ENCODE measurements at regions not wholly inside any gene's neighbourhood (a gene's known extent, or its start where the extent isn't known, plus 50 kb on each side); places are given as distances from the start of the nearest gene placed in this dataset.

- DNase-seq, result peak; percentile 38
Measured at GRCh38 chr9:105065098-105066088, 137.4 kb upstream of the ABCA1 start.

DNA sequence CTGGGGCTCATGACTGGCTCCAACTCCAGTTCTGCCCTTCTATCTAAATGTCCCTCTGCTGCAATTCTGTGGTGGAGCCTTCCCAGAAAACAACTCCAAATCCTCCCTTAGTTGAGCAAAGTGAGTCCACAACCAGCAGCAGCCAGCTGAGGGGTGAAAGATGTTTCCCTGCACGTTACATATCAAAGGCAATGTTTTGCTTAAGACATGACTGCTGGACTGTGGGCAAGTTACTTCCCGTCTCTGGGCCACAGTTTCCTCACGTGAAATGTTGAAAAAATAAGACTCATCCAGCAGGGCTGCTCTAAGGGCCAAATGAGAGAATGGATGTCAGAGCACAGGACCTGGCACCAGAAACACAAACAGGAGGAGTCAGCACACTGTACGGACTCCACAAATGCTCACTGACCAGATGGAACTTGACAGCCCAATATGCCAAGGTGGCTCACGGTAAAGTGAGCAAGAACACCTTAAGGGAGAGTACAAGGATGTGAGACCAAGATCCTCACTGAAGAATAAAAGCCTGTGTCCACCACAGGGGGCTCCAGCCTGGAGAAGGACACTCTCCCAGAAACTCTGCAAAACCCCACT lies 138.4 kb upstream of the ABCA1 start:
- no peak for DNase-seq

DNA sequence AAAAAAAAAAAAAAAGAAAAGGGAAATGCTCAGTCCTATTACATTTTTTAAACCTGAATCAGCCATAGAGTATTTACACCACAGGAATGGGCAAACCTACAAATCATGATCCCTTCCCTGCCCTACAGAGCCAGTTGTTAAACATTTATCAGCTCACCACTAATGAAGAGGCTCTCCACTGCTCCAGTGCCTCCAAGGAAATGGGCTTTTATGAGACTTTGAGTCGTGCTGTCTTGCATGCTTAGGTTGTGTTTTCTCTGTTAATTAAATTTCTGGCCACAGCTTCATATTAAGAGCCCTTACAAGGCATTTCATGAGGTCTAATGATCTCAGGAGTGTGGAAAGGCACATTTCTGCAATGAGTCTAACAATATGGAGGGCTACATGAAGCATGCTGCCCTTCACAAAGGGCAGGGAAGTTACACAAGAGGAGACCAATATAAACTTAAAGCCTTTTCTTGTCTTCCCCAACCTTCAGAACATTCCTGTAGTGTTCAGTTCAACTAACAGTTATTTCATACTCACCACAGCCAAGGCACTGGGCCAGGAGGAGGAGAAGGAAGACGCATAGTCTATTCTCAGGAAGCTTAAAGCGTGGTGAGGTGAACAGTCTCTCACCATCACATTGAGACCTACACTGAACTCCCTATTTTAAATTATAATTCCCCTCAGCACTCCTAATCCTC lies 140.1 kb upstream of the ABCA1 start:
- no peak for DNase-seq

DNA sequence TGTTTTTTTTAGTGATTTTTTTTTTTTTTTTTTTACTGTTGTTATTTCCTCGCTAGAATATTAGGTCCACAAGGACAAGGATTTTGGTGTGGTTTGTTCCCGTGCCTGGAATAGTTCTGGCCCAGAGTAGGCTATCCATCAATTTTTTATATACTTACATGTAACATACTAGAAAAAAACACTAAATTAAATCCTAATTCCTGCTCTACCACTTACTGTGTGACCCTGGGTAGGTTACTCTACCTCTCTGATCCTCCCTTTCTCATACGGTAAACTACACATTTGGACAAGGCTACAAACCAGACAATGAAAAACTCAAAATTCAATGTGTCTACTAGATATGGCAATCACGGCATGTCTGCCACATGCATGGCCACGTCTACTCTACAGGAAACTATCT lies 141.3 kb upstream of the ABCA1 start:
- DNase-seq, result no peak

GRCh38 chr9:105069696-105070095 lies 141.7 kb upstream of the ABCA1 start:
- no peak for DNase-seq

DNA sequence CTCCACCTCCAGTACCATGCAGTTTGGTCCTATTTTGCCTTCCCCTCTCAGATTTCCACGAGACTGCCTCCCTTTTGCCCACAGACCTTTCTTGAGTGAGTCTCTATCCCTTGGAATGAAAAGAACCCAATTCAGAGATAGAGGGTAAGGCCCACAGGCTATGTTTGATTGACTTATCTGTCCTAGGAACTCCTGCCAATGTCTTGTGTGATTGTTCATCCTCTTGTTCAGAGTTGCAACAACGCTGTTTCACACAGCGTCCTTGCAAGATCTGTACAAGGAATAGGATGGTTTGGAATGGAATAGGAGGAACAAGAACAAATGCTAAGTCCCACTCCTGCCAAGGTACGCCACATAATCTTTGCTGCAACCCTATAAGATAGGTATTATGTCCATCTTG lies 142.2 kb upstream of the ABCA1 start:
- DNase-seq, result no peak

GRCh38 chr9:105072476-105072875 lies 144.5 kb upstream of the ABCA1 start:
- no peak for DNase-seq

DNA sequence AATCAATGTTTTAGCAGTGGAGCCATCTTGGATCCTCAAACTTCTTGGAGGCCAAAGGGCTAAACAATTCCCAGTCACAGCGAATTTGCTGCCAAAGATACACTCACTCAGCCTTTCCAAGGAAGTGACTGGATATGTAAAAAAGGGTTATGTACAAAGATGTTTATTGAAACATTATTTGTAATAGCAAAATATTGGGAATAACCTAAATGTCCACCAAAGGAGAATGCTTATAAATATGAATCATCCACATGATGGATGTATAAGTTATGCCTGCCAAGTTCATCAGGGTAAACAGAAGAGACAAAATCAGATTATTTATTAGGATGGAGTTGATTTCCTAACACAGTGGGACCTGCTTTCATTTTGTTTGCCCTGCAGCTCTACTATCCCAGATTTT lies 145.2 kb upstream of the ABCA1 start:
- DNase-seq, result no peak

GRCh38 chr9:105074491-105074890 lies 146.5 kb upstream of the ABCA1 start:
- no peak for DNase-seq

- no peak for DNase-seq
Measured at GRCh38 chr9:105076729-105077128, 148.8 kb upstream of the ABCA1 start.

- DNase-seq, result no peak
Measured at GRCh38 chr9:105079457-105079856, 151.5 kb upstream of the ABCA1 start.

DNA sequence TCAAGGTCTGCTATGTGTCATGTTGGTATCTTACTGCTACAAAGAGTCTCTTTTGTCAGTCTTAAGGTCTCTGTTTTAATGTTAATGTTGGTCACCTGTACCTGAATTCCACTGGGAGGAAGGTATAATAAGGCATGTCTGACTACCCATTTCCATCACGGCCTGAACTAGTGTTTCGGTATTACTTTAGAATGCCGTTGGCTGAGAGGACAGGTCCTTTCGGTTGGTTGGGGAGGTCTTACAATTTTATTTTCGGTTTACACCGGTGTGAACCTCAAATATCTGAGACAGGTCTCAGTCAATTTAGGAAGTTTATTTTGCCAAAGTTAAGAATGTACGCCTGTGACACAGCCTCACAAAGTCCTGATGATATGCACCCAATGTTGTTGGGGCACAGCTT lies 154.9 kb upstream of the ABCA1 start:
- no peak for DNase-seq

GRCh38 chr9:105083256-105083655 lies 155.3 kb upstream of the ABCA1 start:
- DNase-seq, result no peak

- DNase-seq, result no peak
Measured at GRCh38 chr9:105087910-105088898, 156.2 kb upstream of the SLC44A1 start.

GRCh38 chr9:105089874-105090273 lies 154.6 kb upstream of the SLC44A1 start:
- no peak for DNase-seq

- no peak for DNase-seq
Measured at GRCh38 chr9:105091004-105091640, 153.3 kb upstream of the SLC44A1 start.

- no peak for DNase-seq
Measured at GRCh38 chr9:105093685-105094084, 150.8 kb upstream of the SLC44A1 start.

DNA sequence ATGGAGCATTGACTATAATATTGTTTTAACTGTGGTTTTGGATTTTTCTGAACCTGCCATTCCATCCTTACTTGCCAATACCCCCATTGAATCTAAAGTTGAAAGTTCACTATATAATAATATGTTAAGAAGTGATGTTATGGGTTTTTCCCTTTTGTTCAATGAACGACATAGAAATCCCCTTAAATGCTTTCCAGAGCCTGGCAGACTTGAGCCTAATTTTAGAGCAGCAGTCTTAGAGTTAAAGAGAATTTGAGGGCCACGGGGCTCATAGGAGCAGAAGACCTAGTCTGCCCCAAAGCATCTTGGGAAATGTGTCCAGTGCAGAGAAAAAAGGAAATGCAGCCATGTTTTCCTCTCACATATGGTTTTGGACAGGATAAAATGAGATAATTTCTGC lies 146.1 kb upstream of the SLC44A1 start:
- no peak for DNase-seq

GRCh38 chr9:105103776-105104175 lies 140.7 kb upstream of the SLC44A1 start:
- DNase-seq, result no peak

DNA sequence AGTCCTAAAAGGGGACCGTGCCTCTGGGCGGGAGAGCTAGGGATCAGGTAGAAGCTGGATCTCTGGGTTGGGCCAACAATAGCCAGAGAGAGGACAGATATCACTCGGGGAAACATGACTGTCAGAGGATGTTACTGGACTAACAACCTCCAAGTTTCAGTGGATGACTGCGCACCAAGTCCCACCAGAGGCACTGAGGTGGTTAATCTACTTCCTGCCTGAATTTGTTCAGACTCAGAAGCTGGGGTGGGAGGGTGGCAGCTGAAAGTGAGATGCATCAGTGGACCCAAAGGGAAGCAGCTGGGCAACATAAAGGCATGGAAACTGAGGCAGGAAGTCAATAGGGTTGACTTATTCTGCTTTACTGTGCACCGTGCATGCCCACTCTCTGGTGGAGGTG lies 130.1 kb upstream of the SLC44A1 start:
- no peak for DNase-seq

- no peak for DNase-seq
Measured at GRCh38 chr9:105114964-105115728, 129.3 kb upstream of the SLC44A1 start.
